Inflammatory macrophage treated with lipopolysaccharide for 1 hour (primary cell): ENCODE measurements at regions not wholly inside any gene's neighbourhood (a gene's known extent, or its start where the extent isn't known, plus 50 kb on each side); places are given as distances from the start of the nearest gene placed in this dataset.
"Not testable (repeated sequence)": the region's sequence is repeated elsewhere in the genome, so short reads cannot be mapped to it uniquely, and the experiment has no call there.

Source experiments
- DNase-seq, 2 donors: peaks; one replicate each; pipeline ENCODE4 v3.0.0-alpha.2; 2020 to 2022

DNA sequence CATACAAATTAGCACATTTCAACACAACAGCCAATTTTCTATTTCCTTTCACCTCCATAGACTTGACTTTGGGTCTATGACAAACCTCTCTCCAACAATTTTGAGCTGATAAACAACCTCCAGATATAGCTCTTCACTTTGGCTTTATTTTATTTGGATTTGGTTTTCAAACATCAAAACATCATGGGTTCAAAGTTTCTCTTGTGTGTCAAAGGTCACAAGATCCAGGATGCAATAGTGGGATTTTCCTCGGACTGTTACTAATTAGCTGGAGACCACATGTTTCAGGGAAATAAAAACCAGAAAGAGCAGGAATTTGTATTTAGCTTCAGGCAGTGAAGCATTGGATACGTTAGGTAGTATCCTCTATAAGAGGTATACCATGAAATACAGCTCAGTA is 351.0 kb upstream of the SOX9 start:
- no peak for DNase-seq

GRCh38 chr17:71777048-71777640 is 343.7 kb upstream of the SOX9 start:
- no peak for DNase-seq

DNA sequence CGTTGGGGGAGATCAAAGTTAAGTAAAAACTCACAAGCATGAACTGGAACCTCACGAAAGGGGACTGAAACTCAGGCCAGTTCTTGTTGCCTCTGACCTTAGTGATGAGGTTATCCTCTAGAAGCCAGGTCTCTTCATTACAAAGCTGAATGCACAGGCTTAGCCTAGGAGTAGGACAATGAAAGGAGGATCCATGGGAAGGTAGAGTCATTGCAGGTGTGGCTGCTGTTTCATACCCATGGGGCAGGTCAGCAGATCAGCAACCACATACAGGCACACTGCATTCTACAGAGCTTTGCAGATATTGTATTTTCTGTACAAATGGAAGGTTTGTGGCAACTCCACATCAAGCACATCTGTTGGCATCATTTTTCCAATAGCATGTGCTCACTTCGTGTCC is 341.3 kb upstream of the SOX9 start:
- DNase-seq, result no peak

DNA sequence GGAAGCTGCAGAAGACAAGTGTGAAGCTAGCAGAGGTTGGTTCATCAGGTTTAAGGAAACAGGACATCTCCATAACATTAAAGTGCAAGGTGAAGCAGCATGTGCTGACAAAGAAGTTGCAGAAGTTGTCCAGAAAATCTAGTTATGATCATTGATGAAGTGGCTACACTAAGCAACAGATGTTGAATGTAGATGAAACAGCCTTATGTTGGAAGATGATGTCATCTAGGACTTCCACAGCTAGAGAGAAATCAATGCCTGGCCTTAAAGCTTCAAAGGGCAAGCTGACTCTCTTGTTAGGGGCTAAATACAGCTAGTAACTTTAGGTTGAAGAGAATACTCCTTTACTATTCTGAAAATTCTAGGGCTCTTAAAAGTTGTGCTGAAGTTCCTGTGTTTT is 340.2 kb upstream of the SOX9 start:
- no peak for DNase-seq

DNA sequence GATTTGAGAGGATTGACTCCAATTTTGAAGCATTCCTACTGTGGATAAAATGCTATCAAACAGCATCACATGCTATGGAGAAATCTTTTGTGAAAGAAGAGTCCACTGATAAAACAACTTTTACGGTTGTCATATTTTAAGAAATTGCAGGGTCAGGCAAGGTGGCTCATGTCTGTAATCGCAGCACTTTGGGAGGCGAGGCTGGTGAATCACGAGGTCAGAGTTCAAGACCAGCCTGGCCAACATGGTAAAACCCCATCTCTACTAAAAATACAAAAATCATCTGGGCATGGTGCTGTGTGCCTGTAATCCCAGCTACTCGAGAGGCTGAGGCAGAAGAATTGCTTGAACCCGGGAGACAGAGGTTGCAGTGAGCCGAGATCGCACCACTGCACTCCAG is 338.8 kb upstream of the SOX9 start:
- not testable (repeated sequence) for DNase-seq

DNA sequence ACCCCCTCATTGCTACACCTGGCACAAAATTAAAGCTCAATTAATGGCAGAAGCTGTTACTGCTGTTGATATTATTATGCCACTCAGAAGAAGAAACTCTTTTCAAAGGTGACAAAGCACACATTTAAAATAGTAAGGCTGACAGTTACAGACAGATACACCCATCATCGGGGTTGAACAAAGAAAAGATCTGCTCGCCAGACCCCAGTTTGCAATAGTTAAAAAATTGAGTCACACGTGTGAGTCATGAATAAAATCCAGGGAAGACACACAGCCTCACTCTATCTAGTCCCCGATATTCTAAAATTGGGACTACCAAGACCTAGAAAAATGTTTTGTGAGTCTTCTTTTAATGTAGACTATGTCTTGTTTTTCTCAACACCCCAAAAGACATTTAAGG is 330.0 kb upstream of the SOX9 start:
- no peak for DNase-seq

- no peak for DNase-seq
Measured at GRCh38 chr17:71791311-71791710, 329.5 kb upstream of the SOX9 start.

DNA sequence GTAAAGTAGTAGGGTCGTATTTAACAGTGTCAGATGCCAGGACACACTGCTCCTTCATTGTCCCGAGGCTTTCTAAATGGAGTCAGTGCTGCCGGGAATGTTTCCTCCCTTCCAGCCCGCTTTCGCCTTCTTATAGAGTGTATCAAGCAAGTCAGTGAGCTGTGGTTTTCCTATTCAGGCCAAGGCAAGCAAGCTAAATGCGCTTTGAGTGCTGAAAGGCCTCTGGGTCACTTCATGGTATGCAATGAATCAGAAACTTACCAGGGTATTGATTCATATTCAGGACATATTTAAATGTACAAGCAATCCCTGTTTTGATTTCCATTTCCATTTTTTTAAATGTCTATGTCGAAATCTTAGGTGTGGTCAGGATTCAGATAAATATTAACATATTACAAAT is 327.9 kb upstream of the SOX9 start:
- DNase-seq, result no peak

- DNase-seq, result no peak
Measured at GRCh38 chr17:71793518-71793917, 327.3 kb upstream of the SOX9 start.

DNA sequence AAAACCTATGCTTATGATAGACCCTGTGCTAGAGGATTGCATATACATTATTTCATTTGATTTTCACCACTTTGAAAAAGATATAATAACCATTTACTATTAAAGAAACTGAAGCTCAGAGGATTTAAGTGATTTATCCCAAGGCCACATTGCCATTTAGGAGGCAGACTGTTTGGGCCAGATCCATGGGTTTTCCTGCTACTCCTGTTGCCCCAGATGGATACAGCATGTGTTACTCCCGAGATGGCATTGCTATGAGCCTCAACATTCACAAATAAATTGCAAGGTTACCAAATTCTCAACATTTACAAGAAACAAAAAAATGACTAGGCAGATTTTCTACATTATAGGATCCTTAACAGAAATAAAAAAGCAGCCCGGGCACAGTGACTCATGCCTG is 322.1 kb upstream of the SOX9 start:
- no peak for DNase-seq

- no peak for DNase-seq
Measured at GRCh38 chr17:71799657-71800056, 321.2 kb upstream of the SOX9 start.

- DNase-seq, result no peak
Measured at GRCh38 chr17:71801301-71801700, 319.5 kb upstream of the SOX9 start.

GRCh38 chr17:71802663-71803062 is 318.2 kb upstream of the SOX9 start:
- DNase-seq, result no peak

- no peak for DNase-seq
Measured at GRCh38 chr17:71803656-71804284, 317.1 kb upstream of the SOX9 start.

GRCh38 chr17:71809537-71809936 is 311.3 kb upstream of the SOX9 start:
- no peak for DNase-seq

- not testable (repeated sequence) for DNase-seq
Measured at GRCh38 chr17:71813861-71814260, 307.0 kb upstream of the SOX9 start.

DNA sequence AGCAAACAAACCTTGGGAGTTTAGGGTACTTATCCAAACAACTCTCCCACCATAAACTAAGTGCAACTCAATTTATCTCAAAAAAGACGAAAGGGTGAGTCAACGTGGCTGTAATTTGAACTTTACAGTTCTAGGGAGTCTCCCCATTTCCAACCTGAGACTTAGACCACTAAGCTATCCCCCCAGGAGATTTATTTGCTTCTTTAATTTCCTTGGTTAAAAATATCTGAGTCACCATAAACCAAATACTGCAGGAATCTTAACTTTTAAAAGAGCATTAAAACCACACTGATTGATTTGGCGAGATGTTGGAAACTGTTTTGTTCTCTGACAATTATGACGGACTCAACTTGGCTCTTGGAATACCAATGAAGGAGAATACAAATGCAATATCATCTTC is 299.3 kb upstream of the SOX9 start:
- DNase-seq, result no peak

DNA sequence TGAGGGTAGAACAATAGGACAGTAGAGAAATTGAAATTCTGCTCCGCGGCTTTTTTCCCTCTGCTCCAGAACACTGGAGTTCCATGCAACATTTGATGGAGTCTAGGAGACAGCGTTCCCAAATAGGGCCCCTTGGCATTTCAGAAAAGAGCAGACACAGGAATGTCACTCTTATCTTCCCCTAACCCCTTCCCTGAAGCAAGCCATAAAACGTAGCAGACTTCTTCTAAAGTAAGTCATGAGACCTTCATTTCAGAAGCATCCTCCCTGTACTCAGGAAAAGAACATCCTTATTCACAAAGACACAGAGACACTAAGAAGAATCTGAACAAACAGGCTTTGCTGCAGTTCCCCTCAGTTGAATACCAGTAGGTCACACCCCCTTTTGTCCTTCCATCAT is 296.1 kb upstream of the SOX9 start:
- DNase-seq, result no peak

GRCh38 chr17:71825687-71826086 is 295.1 kb upstream of the SOX9 start:
- DNase-seq, result no peak

DNA sequence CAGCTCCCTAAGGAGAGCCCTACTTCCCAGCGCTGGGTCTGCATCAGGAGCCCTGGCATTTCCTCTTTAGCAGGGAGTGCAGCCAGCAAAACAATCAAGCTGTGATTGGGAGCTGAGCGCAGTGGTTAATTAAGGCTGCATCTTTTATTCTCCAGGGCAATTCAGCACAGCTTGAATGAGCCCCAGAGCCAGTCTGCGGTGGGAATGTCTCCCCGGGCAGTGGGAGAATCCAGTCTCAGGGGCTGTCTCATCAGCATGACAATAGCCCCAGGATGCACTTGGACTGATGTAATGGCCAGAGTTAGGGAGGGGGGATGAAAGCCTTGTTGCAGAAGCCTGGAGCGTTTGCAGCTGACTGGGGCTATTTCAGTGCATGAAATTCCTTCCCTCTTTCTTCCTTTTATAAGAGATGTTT is 292.6 kb upstream of the SOX9 start:
- DNase-seq, result no peak

DNA sequence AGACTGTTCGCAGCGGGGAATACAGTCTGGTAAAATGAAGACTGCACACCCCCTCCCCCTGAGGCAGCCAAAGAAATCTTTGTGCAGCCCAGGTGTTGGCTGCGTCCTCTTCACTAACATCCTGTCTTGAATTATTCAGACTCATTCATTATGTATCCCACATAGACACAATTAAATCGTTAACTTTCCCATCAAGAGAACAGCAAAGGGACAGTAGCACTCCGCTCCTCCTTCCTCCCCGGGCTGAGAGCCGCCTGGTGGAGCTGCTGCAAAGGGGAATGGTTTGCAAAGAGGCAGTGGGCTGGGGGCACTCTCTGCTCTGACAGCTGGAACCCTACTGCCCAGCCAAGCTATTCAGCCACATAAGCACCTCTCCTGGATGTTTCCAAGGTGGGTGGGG is 290.0 kb upstream of the SOX9 start:
- no peak for DNase-seq

GRCh38 chr17:71842986-71843385 is 277.8 kb upstream of the SOX9 start:
- no peak for DNase-seq

DNA sequence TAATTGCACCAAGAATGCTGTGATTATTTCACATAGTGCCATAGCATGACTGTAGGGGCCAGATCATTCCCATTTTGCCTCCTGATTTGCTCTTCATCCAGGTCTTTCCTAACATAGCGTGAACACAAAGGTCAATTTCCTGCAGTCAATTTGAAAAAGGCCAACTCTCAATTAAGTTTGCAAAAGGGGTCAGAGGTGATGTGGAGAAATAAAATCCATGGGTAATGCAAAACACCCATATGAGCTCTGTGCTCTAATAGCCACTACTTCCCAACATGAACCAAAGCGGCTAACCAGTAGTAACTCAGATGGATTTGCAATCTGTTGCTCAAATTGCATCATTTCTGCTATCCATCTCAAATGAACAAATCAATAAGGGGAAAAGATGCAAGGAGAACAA is 275.5 kb upstream of the SOX9 start:
- DNase-seq, result no peak

- DNase-seq, result no peak
Measured at GRCh38 chr17:71846561-71847110, 274.2 kb upstream of the SOX9 start.
